ENCODE measurements at regions not wholly inside any gene's neighbourhood (a gene's known extent, or its start where the extent isn't known, plus 50 kb on each side); places are given as distances from the start of the nearest gene placed in this dataset.

GRCh38 chr7:106433377-106433776, 148.6 kb upstream of the NAMPT start:
- no peak overlapping the region for H3K27ac Mint-ChIP-seq (ENCODE audit: unreplicated experiment)
- DNase-seq (ENCODE audit: low spot score): no peak
- H3K36me3 Mint-ChIP-seq (ENCODE audit: low read depth): no peaks in the 10 kb centered on the region
- peaks cover 10% of the 10 kb centered on the region for H3K9me3 Mint-ChIP-seq (ENCODE audit: low read depth)
- TF ChIP-seq CTCF (IDR thresholded peaks at IDR 0.05): no peak
- no peak overlapping the region for H3K4me3 Mint-ChIP-seq (ENCODE audit: unreplicated experiment)
- peaks cover 14% of the 10 kb centered on the region for H3K27me3 Mint-ChIP-seq (ENCODE audit: low read depth)
- no peaks in the 10 kb centered on the region for H3K4me1 Mint-ChIP-seq (ENCODE audit: low read depth)

GRCh38 chr7:106430535-106431455, 146.0 kb upstream of the NAMPT start:
- H3K9me3 Mint-ChIP-seq (ENCODE audit: low read depth): peaks cover 5% of the 10 kb centered on the region
- DNase-seq (ENCODE audit: low spot score): no peak
- H3K36me3 Mint-ChIP-seq (ENCODE audit: low read depth): no peaks in the 10 kb centered on the region
- TF ChIP-seq CTCF (IDR thresholded peaks at IDR 0.05): no peak
- H3K27me3 Mint-ChIP-seq (ENCODE audit: low read depth): peaks cover 17% of the 10 kb centered on the region
- no peak overlapping the region for H3K27ac Mint-ChIP-seq (ENCODE audit: unreplicated experiment)
- H3K4me1 Mint-ChIP-seq (ENCODE audit: low read depth): no peaks in the 10 kb centered on the region
- no peak overlapping the region for H3K4me3 Mint-ChIP-seq (ENCODE audit: unreplicated experiment)

GRCh38 chr7:106430103-106430502, 145.3 kb upstream of the NAMPT start:
- H3K4me3 Mint-ChIP-seq (ENCODE audit: unreplicated experiment): no peak overlapping the region

DNA sequence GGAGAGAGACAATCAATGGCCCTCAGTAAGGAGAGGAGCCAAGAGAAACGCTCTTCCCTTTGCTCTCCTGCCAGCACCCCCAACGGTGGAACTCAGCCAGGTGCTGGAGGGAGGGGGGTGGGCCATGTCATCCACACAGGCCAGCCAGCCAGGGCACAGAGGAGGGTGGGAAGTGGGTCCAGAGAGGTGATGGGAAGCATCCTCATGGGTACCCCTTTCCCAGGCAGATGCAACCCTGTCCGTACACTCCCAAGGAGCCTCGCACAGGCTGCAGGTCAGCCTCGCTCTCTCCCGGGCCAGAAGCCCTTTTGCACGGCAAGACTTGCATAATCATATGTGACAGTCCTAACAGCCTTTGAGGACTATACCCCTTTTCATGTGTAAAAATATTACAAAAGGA, 142.0 kb upstream of the NAMPT start:
- Mint-ChIP-seq H3K27me3 (ENCODE audit: low read depth) (peaks cover 3% of the 10 kb centered on the region), H3K27ac (ENCODE audit: unreplicated experiment) (no peak overlapping the region), H3K4me3 (ENCODE audit: unreplicated experiment) (no peak overlapping the region), H3K4me1 (ENCODE audit: low read depth) (peaks cover 16% of the 10 kb centered on the region), H3K9me3 (ENCODE audit: low read depth) (no peaks in the 10 kb centered on the region), H3K36me3 (ENCODE audit: low read depth) (no peaks in the 10 kb centered on the region)
- no peak for TF ChIP-seq CTCF (IDR thresholded peaks at IDR 0.05)
- DNase-seq (ENCODE audit: low spot score): no peak

More at GRCh38 chr7:106430103-106430502, 145.3 kb upstream of the NAMPT start:
- H3K27me3 Mint-ChIP-seq (ENCODE audit: low read depth): peaks cover 17% of the 10 kb centered on the region
- no peak overlapping the region for H3K27ac Mint-ChIP-seq (ENCODE audit: unreplicated experiment)
- H3K4me1 Mint-ChIP-seq (ENCODE audit: low read depth): peaks cover 5% of the 10 kb centered on the region
- no peak for DNase-seq (ENCODE audit: low spot score)
- H3K9me3 Mint-ChIP-seq (ENCODE audit: low read depth): peaks cover 5% of the 10 kb centered on the region
- no peak for TF ChIP-seq CTCF (IDR thresholded peaks at IDR 0.05)
- no peaks in the 10 kb centered on the region for H3K36me3 Mint-ChIP-seq (ENCODE audit: low read depth)

GRCh38 chr7:106425017-106425719, 140.4 kb upstream of the NAMPT start:
- H3K4me3 Mint-ChIP-seq (ENCODE audit: unreplicated experiment): no peak overlapping the region
- peak overlapping the region; percentile 86 for H3K27ac Mint-ChIP-seq (ENCODE audit: unreplicated experiment)
- H3K27me3 Mint-ChIP-seq (ENCODE audit: low read depth): peaks cover 3% of the 10 kb centered on the region
- no peak for DNase-seq (ENCODE audit: low spot score)
- no peaks in the 10 kb centered on the region for H3K36me3 Mint-ChIP-seq (ENCODE audit: low read depth)
- H3K4me1 Mint-ChIP-seq (ENCODE audit: low read depth): peaks cover 24% of the 10 kb centered on the region
- no peaks in the 10 kb centered on the region for H3K9me3 Mint-ChIP-seq (ENCODE audit: low read depth)
- TF ChIP-seq CTCF (IDR thresholded peaks at IDR 0.05): no peak
